Caco-2 (cell line): ENCODE measurements at regions not wholly inside any gene's neighbourhood (a gene's known extent, or its start where the extent isn't known, plus 50 kb on each side); places are given as distances from the start of the nearest gene placed in this dataset.

Experiments
- BruUV-seq: library from RNA; stranded (reverse); fragments of 400-500 nt; replicated peaks from 2 replicates; lab custom pipeline; 2021; lab: Mats Ljungman, UMichigan
- CTCF ChIA-PET: fragments of 300-600 bp; sonication (Branson Sonifier 250); formaldehyde crosslinking; loops from one replicate; lab custom pipeline; 2022; ENCODE audit warnings: antibody characterized with exemption; lab: Charles Lee
- POLR2A ChIA-PET: fragments of 300-600 bp; sonication (Branson Sonifier 250); formaldehyde crosslinking; loops from one replicate; lab custom pipeline; 2022; ENCODE audit warnings: antibody characterized with exemption; lab: Charles Lee
- DNase-seq, 2 experiments: peaks; one replicate each; pipeline versions ENCODE4 v3.0.0 to v3.0.0-alpha.2; 2020 to 2022
- H3K27me3 ChIP-seq: replicated peaks from 2 replicates; pipeline ENCODE4 v1.6.0; 2011; ENCODE audit warnings: low read length; ENCODE audit not compliant: control insufficient read depth, insufficient read depth
- H3K36me3 ChIP-seq: 2 replicates; pipeline ENCODE4 v1.5.1; 2011; ENCODE audit warnings: low read length; ENCODE audit not compliant: control insufficient read depth, insufficient read depth
- H3K4me1 ChIP-seq: fragments of 250-450 bp; sonication (Bioruptor Pico); 2 replicates; pipeline ENCODE4 v1.5.1; 2020; ENCODE audit warnings: mild to moderate bottlenecking
- H3K4me3 ChIP-seq: 2 replicates; pipeline ENCODE4 v1.5.1; 2011; ENCODE audit warnings: low read depth, mild to moderate bottlenecking, control low read depth, low read length
- H3K9me3 ChIP-seq: fragments of 250-450 bp; sonication (Bioruptor Pico); 2 replicates; pipeline ENCODE4 v1.5.1; 2020; ENCODE audit warnings: mild to moderate bottlenecking, moderate library complexity
- H3K27ac Mint-ChIP-seq: one replicate; pipeline ENCODE4 v1.8.0; 2022; ENCODE audit warnings: mixed read lengths; ENCODE audit not compliant: unreplicated experiment
- H3K27me3 Mint-ChIP-seq: one replicate; pipeline ENCODE4 v1.8.0; 2022; ENCODE audit warnings: mixed read lengths; ENCODE audit not compliant: insufficient read depth, unreplicated experiment
- H3K36me3 Mint-ChIP-seq: one replicate; pipeline ENCODE4 v1.8.0; 2022; ENCODE audit warnings: mild to moderate bottlenecking, mixed read lengths; ENCODE audit not compliant: insufficient read depth, unreplicated experiment
- H3K4me1 Mint-ChIP-seq: one replicate; pipeline ENCODE4 v1.8.0; 2022; ENCODE audit warnings: low read depth, mixed read lengths; ENCODE audit not compliant: unreplicated experiment
- H3K4me3 Mint-ChIP-seq: one replicate; pipeline ENCODE4 v1.8.0; 2022; ENCODE audit warnings: mild to moderate bottlenecking, moderate library complexity, mixed read lengths; ENCODE audit not compliant: unreplicated experiment
- H3K9me3 Mint-ChIP-seq: one replicate; pipeline ENCODE4 v1.8.0; 2022; ENCODE audit warnings: mixed read lengths; ENCODE audit not compliant: unreplicated experiment
- CTCF ChIP-seq, 2 experiments: fragments of 200-600 bp in 1 of 2; IDR thresholded peaks; 1 replicate in 1 of 2; 2 replicates in 1 of 2; pipeline versions ENCODE4 v1.5.1 to v1.8.0; 2011 to 2022; ENCODE audit warnings: antibody characterized with exemption in 1 of 2, control low read depth in 1 of 2, inconsistent platforms in 1 of 2, low read depth in 1 of 2, low read length in 1 of 2, mild to moderate bottlenecking in 1 of 2, moderate library complexity in 1 of 2; ENCODE audit not compliant: insufficient read depth in 1 of 2, severe bottlenecking in 1 of 2, unreplicated experiment in 1 of 2
- intact Hi-C: fragments of 100-400 bp; cut with micrococcal nuclease; formaldehyde crosslinking; loops from one replicate; pipeline ENCODE4 v1.10.0; 2022; ENCODE audit not compliant: unreplicated experiment

- DNase-seq = no peak
- no peak for TF ChIP-seq CTCF (IDR thresholded peaks at IDR 0.05; ENCODE audit: insufficient read depth in 1 of 2, low read depth in 1 of 2, low read length in 1 of 2, severe bottlenecking in 1 of 2, unreplicated experiment in 1 of 2)
- intact Hi-C loops = no loop called here
- H3K36me3 Mint-ChIP-seq = no peaks in the 10 kb centered on the region
- H3K9me3 Mint-ChIP-seq = no peaks in the 10 kb centered on the region
- no peak overlapping the region for H3K27ac Mint-ChIP-seq
- H3K4me3 Mint-ChIP-seq = no peak overlapping the region
- Histone ChIP-seq H3K36me3 (no peaks in the 10 kb centered on the region), H3K4me3 (no peak overlapping the region), H3K4me1 (no peaks in the 10 kb centered on the region), H3K27me3 (no peaks in the 10 kb centered on the region), H3K9me3 (no peaks in the 10 kb centered on the region)
- ChIA-PET CTCF (no interaction called here), POLR2A (no interaction called here)
- BruUV-seq = no TSS peak
- peaks cover 2% of the 10 kb centered on the region for H3K27me3 Mint-ChIP-seq
- H3K4me1 Mint-ChIP-seq = no peaks in the 10 kb centered on the region
Measured at GRCh38 chr5:82993416-82993815, 83.8 kb downstream of the TMEM167A start.

GRCh38 chr5:82992646-82993045 is 84.5 kb downstream of the TMEM167A start:
- Mint-ChIP-seq H3K9me3 (no peaks in the 10 kb centered on the region), H3K36me3 (no peaks in the 10 kb centered on the region), H3K4me3 (no peak overlapping the region), H3K4me1 (no peaks in the 10 kb centered on the region), H3K27me3 (no peaks in the 10 kb centered on the region), H3K27ac (no peak overlapping the region)
- POLR2A ChIA-PET = no interaction called here
- intact Hi-C loops = no loop called here
- CTCF ChIA-PET = no interaction called here
- TF ChIP-seq CTCF (IDR thresholded peaks at IDR 0.05; ENCODE audit: insufficient read depth in 1 of 2, low read depth in 1 of 2, low read length in 1 of 2, severe bottlenecking in 1 of 2, unreplicated experiment in 1 of 2) = no peak
- DNase-seq = no peak
- H3K4me1 ChIP-seq = no peaks in the 10 kb centered on the region
- H3K27me3 ChIP-seq = no peaks in the 10 kb centered on the region
- H3K4me3 ChIP-seq = no peak overlapping the region
- H3K9me3 ChIP-seq = no peaks in the 10 kb centered on the region
- no TSS peak for BruUV-seq
- H3K36me3 ChIP-seq = no peaks in the 10 kb centered on the region

DNA sequence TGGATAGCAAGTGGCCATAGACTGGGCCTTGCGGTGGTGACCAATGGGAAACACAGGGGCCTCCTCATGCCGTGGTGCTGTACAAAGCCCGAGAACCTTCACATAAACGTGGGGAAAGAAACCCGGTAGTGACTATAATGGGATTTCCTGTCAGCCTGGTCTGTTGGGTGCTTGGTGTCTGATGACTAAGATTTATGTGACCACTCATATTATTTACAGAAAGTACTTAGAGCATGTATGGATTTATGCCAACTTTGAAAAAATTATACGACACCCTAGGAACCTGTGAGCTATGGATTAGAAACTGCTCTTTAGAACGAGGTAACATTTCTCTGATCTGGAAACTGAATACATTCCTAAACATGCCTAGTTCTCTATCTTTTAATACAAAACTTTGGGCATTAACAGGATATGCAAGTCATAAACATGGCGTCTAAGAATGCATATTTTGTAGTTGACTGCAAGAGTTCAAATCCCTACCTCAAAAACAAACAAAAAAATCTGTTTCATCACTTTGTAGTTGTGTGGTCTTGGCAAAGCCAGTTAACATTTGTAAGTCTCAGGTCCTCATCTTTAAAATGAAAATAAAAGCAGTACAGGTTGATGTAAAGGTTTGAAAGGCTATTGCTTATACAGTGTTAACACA is 85.4 kb downstream of the TMEM167A start:
- H3K36me3 ChIP-seq = no peaks in the 10 kb centered on the region
- no peak for TF ChIP-seq CTCF (IDR thresholded peaks at IDR 0.05; ENCODE audit: insufficient read depth in 1 of 2, low read depth in 1 of 2, low read length in 1 of 2, severe bottlenecking in 1 of 2, unreplicated experiment in 1 of 2)
- H3K9me3 Mint-ChIP-seq = no peaks in the 10 kb centered on the region
- H3K4me1 Mint-ChIP-seq = no peaks in the 10 kb centered on the region
- intact Hi-C loops = no loop called here
- no peaks in the 10 kb centered on the region for H3K36me3 Mint-ChIP-seq
- H3K27me3 Mint-ChIP-seq = no peaks in the 10 kb centered on the region
- H3K27me3 ChIP-seq = no peaks in the 10 kb centered on the region
- BruUV-seq = no TSS peak
- DNase-seq = no peak
- no peaks in the 10 kb centered on the region for H3K4me1 ChIP-seq
- H3K9me3 ChIP-seq = no peaks in the 10 kb centered on the region
- H3K4me3 Mint-ChIP-seq = no peak overlapping the region
- H3K27ac Mint-ChIP-seq = no peak overlapping the region
- ChIA-PET POLR2A (no interaction called here), CTCF (no interaction called here)
- no peak overlapping the region for H3K4me3 ChIP-seq
